GM19395 (cell line): ENCODE measurements at regions not wholly inside any gene's neighbourhood (a gene's known extent, or its start where the extent isn't known, plus 50 kb on each side); places are given as distances from the start of the nearest gene placed in this dataset.

ENCODE experiments used
- ATAC-seq: cut with Tn5 transposase; IDR thresholded peaks from one replicate; pipeline ENCODE4 v1.9.1; 2021; ENCODE audit warnings: mild to moderate bottlenecking, moderate library complexity; ENCODE audit not compliant: unreplicated experiment

- ATAC-seq = no peak
These were observed 246.3 kb upstream of the TSHZ3 start for GRCh38 chr19:31595521-31595920.

- no peak for ATAC-seq
These were observed 247.5 kb upstream of the TSHZ3 start for GRCh38 chr19:31596751-31597150.

- ATAC-seq = no peak
These were observed 248.4 kb upstream of the TSHZ3 start for GRCh38 chr19:31597616-31598015.

GRCh38 chr19:31598730-31599238 lies 249.5 kb upstream of the TSHZ3 start:
- no peak for ATAC-seq

- no peak for ATAC-seq
These were observed 251.6 kb upstream of the TSHZ3 start for GRCh38 chr19:31600731-31601295.

- ATAC-seq = no peak
These were observed 252.6 kb upstream of the TSHZ3 start for GRCh38 chr19:31601855-31602254.

GRCh38 chr19:31602548-31602947 lies 253.3 kb upstream of the TSHZ3 start:
- no peak for ATAC-seq

GRCh38 chr19:31604493-31605040 lies 255.3 kb upstream of the TSHZ3 start:
- ATAC-seq = no peak

- no peak for ATAC-seq
These were observed 260.8 kb upstream of the TSHZ3 start for GRCh38 chr19:31610018-31610417.

GRCh38 chr19:31611046-31611877 lies 262.0 kb upstream of the TSHZ3 start:
- no peak for ATAC-seq

GRCh38 chr19:31612873-31613272 lies 263.6 kb upstream of the TSHZ3 start:
- no peak for ATAC-seq

- ATAC-seq = no peak
These were observed 264.5 kb upstream of the TSHZ3 start for GRCh38 chr19:31613683-31614219.

GRCh38 chr19:31616031-31616430 lies 266.8 kb upstream of the TSHZ3 start:
- no peak for ATAC-seq

- ATAC-seq = no peak
These were observed 267.9 kb upstream of the TSHZ3 start for GRCh38 chr19:31617010-31617585.

- no peak for ATAC-seq
These were observed 275.8 kb upstream of the TSHZ3 start for GRCh38 chr19:31625056-31625455.

- ATAC-seq = no peak
These were observed 276.3 kb upstream of the TSHZ3 start for GRCh38 chr19:31625575-31625974.

GRCh38 chr19:31626941-31627340 lies 277.7 kb upstream of the TSHZ3 start:
- ATAC-seq = no peak

- no peak for ATAC-seq
These were observed 278.6 kb upstream of the TSHZ3 start for GRCh38 chr19:31627620-31628365.

GRCh38 chr19:31629579-31630363 lies 280.5 kb upstream of the TSHZ3 start:
- ATAC-seq = no peak

- no peak for ATAC-seq
These were observed 283.8 kb upstream of the TSHZ3 start for GRCh38 chr19:31633014-31633413.
